ENCODE measurements at regions not wholly inside any gene's neighbourhood (a gene's known extent, or its start where the extent isn't known, plus 50 kb on each side); places are given as distances from the start of the nearest gene placed in this dataset.

DNA sequence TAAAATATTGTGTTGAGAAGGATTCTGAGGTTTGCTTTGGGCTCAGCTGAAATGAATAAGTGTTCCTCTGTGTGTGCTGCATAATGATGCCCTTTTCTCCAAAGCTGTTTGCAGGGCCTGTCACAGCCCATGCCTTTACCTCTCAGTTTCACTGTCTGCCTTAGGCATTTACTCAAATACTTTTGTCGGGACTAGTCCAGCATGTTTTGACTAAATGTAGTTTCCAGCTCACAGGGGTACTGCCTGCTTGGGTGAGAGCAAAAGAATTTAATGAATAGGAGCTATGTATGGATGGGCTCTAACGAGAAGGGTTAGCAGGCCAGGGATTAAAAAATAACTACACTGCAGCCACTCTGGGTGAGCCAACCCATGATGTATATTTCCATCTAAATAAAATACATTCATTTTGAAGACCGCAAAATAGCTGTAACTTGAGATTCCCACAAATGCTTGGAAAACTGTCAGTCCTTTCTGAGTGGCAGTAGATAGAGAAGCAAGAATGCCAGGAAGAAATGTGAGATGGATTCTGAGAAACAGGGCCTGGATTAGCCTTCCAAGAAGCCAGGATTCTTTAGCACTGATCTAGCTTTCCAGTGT is 549.2 kb upstream of the TBL1XR1 start:
- TF ChIP-seq, protein P1, sequence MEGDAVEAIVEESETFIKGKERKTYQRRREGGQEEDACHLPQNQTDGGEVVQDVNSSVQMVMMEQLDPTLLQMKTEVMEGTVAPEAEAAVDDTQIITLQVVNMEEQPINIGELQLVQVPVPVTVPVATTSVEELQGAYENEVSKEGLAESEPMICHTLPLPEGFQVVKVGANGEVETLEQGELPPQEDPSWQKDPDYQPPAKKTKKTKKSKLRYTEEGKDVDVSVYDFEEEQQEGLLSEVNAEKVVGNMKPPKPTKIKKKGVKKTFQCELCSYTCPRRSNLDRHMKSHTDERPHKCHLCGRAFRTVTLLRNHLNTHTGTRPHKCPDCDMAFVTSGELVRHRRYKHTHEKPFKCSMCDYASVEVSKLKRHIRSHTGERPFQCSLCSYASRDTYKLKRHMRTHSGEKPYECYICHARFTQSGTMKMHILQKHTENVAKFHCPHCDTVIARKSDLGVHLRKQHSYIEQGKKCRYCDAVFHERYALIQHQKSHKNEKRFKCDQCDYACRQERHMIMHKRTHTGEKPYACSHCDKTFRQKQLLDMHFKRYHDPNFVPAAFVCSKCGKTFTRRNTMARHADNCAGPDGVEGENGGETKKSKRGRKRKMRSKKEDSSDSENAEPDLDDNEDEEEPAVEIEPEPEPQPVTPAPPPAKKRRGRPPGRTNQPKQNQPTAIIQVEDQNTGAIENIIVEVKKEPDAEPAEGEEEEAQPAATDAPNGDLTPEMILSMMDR (IDR thresholded peaks at IDR 0.05; ENCODE audit: low read depth, low read length, missing input control), result no peak
- no peak for TF ChIP-seq RAD21 (IDR thresholded peaks at IDR 0.05)
- no peak for TF ChIP-seq YY1 (IDR thresholded peaks at IDR 0.05)
- no peak for TF ChIP-seq JUND (IDR thresholded peaks at IDR 0.05)
- TF ChIP-seq RXRA (IDR thresholded peaks at IDR 0.05), result no peak
- TF ChIP-seq, protein P2, sequence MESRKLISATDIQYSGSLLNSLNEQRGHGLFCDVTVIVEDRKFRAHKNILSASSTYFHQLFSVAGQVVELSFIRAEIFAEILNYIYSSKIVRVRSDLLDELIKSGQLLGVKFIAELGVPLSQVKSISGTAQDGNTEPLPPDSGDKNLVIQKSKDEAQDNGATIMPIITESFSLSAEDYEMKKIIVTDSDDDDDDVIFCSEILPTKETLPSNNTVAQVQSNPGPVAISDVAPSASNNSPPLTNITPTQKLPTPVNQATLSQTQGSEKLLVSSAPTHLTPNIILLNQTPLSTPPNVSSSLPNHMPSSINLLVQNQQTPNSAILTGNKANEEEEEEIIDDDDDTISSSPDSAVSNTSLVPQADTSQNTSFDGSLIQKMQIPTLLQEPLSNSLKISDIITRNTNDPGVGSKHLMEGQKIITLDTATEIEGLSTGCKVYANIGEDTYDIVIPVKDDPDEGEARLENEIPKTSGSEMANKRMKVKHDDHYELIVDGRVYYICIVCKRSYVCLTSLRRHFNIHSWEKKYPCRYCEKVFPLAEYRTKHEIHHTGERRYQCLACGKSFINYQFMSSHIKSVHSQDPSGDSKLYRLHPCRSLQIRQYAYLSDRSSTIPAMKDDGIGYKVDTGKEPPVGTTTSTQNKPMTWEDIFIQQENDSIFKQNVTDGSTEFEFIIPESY (IDR thresholded peaks at IDR 0.05), result no peak
- no peak for TF ChIP-seq EGR1 (IDR thresholded peaks at IDR 0.05; ENCODE audit: low read depth in 2 of 2)
- TF ChIP-seq TAF1 (conservative IDR thresholded peaks at IDR 0.05), result no peak
- TF ChIP-seq, protein P3, sequence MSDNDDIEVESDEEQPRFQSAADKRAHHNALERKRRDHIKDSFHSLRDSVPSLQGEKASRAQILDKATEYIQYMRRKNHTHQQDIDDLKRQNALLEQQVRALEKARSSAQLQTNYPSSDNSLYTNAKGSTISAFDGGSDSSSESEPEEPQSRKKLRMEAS (IDR thresholded peaks at IDR 0.05), result no peak
- no peak for TF ChIP-seq GABPA (IDR thresholded peaks at IDR 0.05 in 1 of 2, conservative IDR thresholded peaks at IDR 0.05 in 1 of 2)
- no peak for TF ChIP-seq HNF4G (IDR thresholded peaks at IDR 0.05)
- TF ChIP-seq, protein P4, sequence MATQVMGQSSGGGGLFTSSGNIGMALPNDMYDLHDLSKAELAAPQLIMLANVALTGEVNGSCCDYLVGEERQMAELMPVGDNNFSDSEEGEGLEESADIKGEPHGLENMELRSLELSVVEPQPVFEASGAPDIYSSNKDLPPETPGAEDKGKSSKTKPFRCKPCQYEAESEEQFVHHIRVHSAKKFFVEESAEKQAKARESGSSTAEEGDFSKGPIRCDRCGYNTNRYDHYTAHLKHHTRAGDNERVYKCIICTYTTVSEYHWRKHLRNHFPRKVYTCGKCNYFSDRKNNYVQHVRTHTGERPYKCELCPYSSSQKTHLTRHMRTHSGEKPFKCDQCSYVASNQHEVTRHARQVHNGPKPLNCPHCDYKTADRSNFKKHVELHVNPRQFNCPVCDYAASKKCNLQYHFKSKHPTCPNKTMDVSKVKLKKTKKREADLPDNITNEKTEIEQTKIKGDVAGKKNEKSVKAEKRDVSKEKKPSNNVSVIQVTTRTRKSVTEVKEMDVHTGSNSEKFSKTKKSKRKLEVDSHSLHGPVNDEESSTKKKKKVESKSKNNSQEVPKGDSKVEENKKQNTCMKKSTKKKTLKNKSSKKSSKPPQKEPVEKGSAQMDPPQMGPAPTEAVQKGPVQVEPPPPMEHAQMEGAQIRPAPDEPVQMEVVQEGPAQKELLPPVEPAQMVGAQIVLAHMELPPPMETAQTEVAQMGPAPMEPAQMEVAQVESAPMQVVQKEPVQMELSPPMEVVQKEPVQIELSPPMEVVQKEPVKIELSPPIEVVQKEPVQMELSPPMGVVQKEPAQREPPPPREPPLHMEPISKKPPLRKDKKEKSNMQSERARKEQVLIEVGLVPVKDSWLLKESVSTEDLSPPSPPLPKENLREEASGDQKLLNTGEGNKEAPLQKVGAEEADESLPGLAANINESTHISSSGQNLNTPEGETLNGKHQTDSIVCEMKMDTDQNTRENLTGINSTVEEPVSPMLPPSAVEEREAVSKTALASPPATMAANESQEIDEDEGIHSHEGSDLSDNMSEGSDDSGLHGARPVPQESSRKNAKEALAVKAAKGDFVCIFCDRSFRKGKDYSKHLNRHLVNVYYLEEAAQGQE (IDR thresholded peaks at IDR 0.05), result no peak
- no peak for TF ChIP-seq SP1 (IDR thresholded peaks at IDR 0.05)
- TF ChIP-seq HNF4A (conservative IDR thresholded peaks at IDR 0.05), result no peak
